ENCODE measurements at regions not wholly inside any gene's neighbourhood (a gene's known extent, or its start where the extent isn't known, plus 50 kb on each side); places are given as distances from the start of the nearest gene placed in this dataset.

DNA sequence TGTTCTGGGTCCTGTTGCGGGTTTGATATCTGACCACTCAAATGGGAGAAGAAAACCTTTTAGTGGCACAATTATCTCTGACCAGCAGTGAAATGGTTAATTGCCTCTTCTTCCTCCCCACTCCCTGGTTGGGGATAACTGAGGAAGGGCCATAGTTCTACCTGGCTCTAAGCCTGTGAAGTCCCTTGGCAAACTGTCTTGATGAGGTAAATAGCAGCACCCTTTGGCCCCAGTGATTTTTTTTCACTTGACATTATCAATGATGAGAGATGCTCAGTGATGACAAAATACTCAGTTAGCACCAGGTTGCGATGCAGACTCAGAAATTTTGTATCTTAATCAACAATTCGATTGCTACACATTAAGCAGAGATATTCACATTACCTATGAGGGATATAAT is 515.7 kb downstream of the PSAT1 start:
- TF ChIP-seq, protein P1, sequence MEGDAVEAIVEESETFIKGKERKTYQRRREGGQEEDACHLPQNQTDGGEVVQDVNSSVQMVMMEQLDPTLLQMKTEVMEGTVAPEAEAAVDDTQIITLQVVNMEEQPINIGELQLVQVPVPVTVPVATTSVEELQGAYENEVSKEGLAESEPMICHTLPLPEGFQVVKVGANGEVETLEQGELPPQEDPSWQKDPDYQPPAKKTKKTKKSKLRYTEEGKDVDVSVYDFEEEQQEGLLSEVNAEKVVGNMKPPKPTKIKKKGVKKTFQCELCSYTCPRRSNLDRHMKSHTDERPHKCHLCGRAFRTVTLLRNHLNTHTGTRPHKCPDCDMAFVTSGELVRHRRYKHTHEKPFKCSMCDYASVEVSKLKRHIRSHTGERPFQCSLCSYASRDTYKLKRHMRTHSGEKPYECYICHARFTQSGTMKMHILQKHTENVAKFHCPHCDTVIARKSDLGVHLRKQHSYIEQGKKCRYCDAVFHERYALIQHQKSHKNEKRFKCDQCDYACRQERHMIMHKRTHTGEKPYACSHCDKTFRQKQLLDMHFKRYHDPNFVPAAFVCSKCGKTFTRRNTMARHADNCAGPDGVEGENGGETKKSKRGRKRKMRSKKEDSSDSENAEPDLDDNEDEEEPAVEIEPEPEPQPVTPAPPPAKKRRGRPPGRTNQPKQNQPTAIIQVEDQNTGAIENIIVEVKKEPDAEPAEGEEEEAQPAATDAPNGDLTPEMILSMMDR (IDR thresholded peaks at IDR 0.05) = no peak
- TF ChIP-seq POLR2A (IDR thresholded peaks at IDR 0.05) = no peak
- no peak for TF ChIP-seq POLR2AphosphoS5 (IDR thresholded peaks at IDR 0.05)
- TF ChIP-seq EP300 (IDR thresholded peaks at IDR 0.05) = no peak

All from stomach (tissue), 4 donors.